ENCODE measurements at regions not wholly inside any gene's neighbourhood (a gene's known extent, or its start where the extent isn't known, plus 50 kb on each side); places are given as distances from the start of the nearest gene placed in this dataset.

GRCh38 chr4:131419147-131419546 is 1729.9 kb upstream of the PCDH10 start:
- no peak for FAIRE-seq
- Histone ChIP-seq H3K27ac (ENCODE audit: extremely low read depth, low read depth, low read length) (no peak overlapping the region), H3K79me2 (ENCODE audit: control insufficient read depth, insufficient read depth, low read length) (no peaks in the 10 kb centered on the region), H3K27me3 (ENCODE audit: control insufficient read depth in 2 of 2, insufficient read depth in 2 of 2, low read length in 2 of 2) (no peaks in the 10 kb centered on the region), H3K4me3 (no peak overlapping the region), H3K4me2 (ENCODE audit: insufficient read depth, low read length) (no peak overlapping the region), H3K9me3 (replicated peaks; ENCODE audit: control insufficient read depth, insufficient read depth, low read depth, low read length) (no peaks in the 10 kb centered on the region), H3K9me1 (ENCODE audit: control insufficient read depth, insufficient read depth, low read length) (no peaks in the 10 kb centered on the region), H3K36me3 (ENCODE audit: control insufficient read depth, insufficient read depth, low read length) (no peaks in the 10 kb centered on the region), H4K20me1 (replicated peaks; ENCODE audit: control insufficient read depth, insufficient read depth, low read length) (no peaks in the 10 kb centered on the region), H3K9ac (ENCODE audit: insufficient read depth in 1 of 2, low read depth in 2 of 2, low read length in 2 of 2) (no peak overlapping the region), H3K4me1 (replicated peaks in 1 of 2; ENCODE audit: control insufficient read depth in 2 of 2, insufficient read depth in 2 of 2, low read length in 2 of 2) (no peaks in the 10 kb centered on the region), H2AFZ (ENCODE audit: low read depth, low read length) (no peak overlapping the region)
- ATAC-seq: no peak
- BruUV-seq (replicated peaks): no TSS peak
- in situ Hi-C loops (cut with MboI) (no loop called here), intact Hi-C loops (cut with micrococcal nuclease) (no loop called here)
- CTCF ChIA-PET (ENCODE audit: low intra/inter-chr PET ratio): no interaction called here
- 2% methylated on average over 3 of the region's 3 CpGs for WGBS (ENCODE audit: insufficient coverage, low coverage, missing lambda C conversion rate)
- TF ChIP-seq CAMTA2 (CRISPR knock-in tag; conservative IDR thresholded peaks at IDR 0.05): no peak
- no peak for TF ChIP-seq ZNF134 (CRISPR knock-in tag; conservative IDR thresholded peaks at IDR 0.05)
- TF ChIP-seq MAFK (IDR thresholded peaks at IDR 0.05; ENCODE audit: low read length): no peak
- no peak for TF ChIP-seq TOE1 (IDR thresholded peaks at IDR 0.05; ENCODE audit: borderline replicate concordance)
- TF ChIP-seq TOE1 (CRISPR knock-in tag; IDR thresholded peaks at IDR 0.05; ENCODE audit: borderline replicate concordance, low read depth): no peak
- TF ChIP-seq RCOR1 (IDR thresholded peaks at IDR 0.05; ENCODE audit: borderline replicate concordance in 1 of 2, low read depth in 2 of 2, low read length in 2 of 2): no peak
- no peak for TF ChIP-seq ZNF512 (tag; IDR thresholded peaks at IDR 0.05)
- no peak for TF ChIP-seq LCOR (CRISPR knock-in tag; IDR thresholded peaks at IDR 0.05)
- TF ChIP-seq MCM3 (IDR thresholded peaks at IDR 0.05): no peak
- no peak for TF ChIP-seq TEAD4 (IDR thresholded peaks at IDR 0.05; ENCODE audit: low read length)
- no peak for TF ChIP-seq TEAD4 (CRISPR knock-in tag; IDR thresholded peaks at IDR 0.05; ENCODE audit: borderline replicate concordance)
- no peak for TF ChIP-seq CLOCK (CRISPR knock-in tag; IDR thresholded peaks at IDR 0.05; ENCODE audit: borderline replicate concordance)
- TF ChIP-seq AFF1 (IDR thresholded peaks at IDR 0.05; ENCODE audit: low read depth in 1 of 2, partially characterized antibody in 2 of 2): no peak
- TF ChIP-seq PURB (CRISPR knock-in tag; IDR thresholded peaks at IDR 0.05; ENCODE audit: low read depth): no peak
- POLR2A ChIA-PET: no interaction called here
- no peak for DNase-seq (ENCODE audit: extremely low read depth in 1 of 4, low spot score in 3 of 4)
